ENCODE measurements at regions not wholly inside any gene's neighbourhood (a gene's known extent, or its start where the extent isn't known, plus 50 kb on each side); places are given as distances from the start of the nearest gene placed in this dataset.

DNA sequence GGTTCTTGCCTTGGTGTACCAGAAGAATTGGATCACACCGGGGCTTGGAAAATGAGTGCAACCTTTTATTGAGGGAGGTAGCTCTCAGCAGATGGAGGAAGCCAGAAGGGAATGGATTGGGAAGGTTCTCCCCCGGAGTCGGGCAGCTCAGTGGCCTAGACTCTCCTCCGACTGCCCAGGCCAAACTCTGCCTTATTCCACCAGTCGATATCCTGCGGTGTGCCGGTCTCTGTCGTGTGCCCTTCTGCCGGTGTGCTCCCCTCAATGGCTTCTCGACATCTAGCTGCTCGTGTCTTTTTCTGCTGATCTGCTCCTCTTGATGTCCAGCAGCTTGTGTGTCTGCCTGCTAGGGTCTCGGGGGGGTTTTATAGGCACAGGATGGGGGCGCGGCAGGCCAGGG is 87.4 kb upstream of the CCL21 start:
- DNase-seq (ENCODE audit: low read depth) = no peak
- no peak overlapping the region for H3K4me3 ChIP-seq (ENCODE audit: low read depth, low read length)

DNA sequence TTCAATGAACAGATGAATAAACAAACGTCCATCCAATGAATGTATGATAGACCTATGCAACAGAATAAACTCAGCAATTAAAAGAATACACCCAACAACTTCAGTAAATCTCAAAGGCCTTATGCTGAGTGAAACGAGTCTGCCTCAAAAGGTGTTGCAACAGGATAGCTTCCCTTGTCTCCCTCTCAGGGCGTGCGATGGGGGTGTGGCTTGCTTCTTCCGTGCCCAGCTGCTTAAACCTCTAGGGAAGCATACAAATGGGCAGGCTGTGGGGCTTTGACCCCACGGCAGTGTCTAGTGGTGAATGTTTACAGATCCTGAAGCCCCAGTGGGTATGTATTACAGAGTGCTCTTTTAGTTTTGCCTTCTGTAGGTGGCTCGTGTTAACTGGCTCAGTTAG is 87.0 kb upstream of the CCL21 start:
- TF ChIP-seq, protein P1, sequence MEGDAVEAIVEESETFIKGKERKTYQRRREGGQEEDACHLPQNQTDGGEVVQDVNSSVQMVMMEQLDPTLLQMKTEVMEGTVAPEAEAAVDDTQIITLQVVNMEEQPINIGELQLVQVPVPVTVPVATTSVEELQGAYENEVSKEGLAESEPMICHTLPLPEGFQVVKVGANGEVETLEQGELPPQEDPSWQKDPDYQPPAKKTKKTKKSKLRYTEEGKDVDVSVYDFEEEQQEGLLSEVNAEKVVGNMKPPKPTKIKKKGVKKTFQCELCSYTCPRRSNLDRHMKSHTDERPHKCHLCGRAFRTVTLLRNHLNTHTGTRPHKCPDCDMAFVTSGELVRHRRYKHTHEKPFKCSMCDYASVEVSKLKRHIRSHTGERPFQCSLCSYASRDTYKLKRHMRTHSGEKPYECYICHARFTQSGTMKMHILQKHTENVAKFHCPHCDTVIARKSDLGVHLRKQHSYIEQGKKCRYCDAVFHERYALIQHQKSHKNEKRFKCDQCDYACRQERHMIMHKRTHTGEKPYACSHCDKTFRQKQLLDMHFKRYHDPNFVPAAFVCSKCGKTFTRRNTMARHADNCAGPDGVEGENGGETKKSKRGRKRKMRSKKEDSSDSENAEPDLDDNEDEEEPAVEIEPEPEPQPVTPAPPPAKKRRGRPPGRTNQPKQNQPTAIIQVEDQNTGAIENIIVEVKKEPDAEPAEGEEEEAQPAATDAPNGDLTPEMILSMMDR (IDR thresholded peaks at IDR 0.05; ENCODE audit: low read depth, low read length, missing control alignments) = no peak
- DNase-seq (ENCODE audit: low read depth) = no peak

More for the DNA sequence above, 87.4 kb upstream of the CCL21 start:
- TF ChIP-seq, protein P1 (IDR thresholded peaks at IDR 0.05; ENCODE audit: low read depth, low read length, missing control alignments) = no peak

DNA sequence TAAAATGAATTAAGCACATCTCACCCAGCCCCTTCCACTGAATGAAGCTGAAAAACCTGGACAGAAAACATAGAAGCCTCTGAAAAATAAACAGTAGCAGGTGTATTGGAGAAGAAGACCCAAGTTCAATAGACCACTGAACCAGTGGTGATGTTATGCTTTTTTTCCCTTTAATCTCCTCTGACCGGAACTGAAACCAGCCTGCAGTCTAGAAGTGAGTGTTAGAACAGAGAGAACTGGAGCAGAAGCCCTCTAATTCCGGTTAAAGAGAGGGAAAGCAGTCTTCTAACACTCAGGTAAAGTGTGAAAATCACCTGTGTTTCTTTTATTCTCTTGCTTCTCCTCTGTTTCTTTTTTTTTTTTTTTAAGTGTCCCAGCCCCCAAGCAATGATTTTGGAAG is 83.5 kb upstream of the CCL21 start:
- no peak overlapping the region for H3K4me3 ChIP-seq (ENCODE audit: low read depth, low read length)
- DNase-seq (ENCODE audit: low read depth) = no peak
- TF ChIP-seq, protein P1 (IDR thresholded peaks at IDR 0.05; ENCODE audit: low read depth, low read length, missing control alignments) = no peak

More for the DNA sequence above, 87.0 kb upstream of the CCL21 start:
- no peak overlapping the region for H3K4me3 ChIP-seq (ENCODE audit: low read depth, low read length)

DNA sequence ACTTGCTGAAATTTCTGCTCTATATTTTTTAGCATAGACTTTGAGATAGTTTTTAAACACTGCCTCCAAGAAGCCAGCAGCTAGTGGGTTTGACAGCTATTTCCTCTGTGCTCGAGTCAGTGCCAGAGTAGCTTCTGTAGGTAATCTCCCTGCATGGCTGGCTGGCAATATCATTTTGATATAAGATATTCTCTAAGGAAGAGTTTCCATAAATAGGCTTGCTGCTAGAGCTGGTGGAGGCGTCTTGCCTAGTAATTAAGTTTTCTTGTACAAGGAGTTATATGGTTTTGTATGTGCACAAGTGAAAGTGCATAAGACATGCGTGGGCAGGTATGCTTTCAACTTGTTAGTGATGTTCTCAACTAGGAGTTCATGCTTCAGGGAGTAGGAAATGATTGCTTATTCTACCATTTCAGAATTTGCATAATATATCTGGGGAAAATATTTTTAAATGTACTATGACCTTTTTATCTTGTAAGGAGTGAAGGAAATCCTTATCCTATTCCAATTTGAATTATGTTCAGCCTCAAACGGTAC is 74.1 kb upstream of the CCL21 start:
- DNase-seq (ENCODE audit: low read depth) = no peak
- H3K4me3 ChIP-seq (ENCODE audit: low read depth, low read length) = no peak overlapping the region
- TF ChIP-seq, protein P1 (IDR thresholded peaks at IDR 0.05; ENCODE audit: low read depth, low read length, missing control alignments) = no peak

DNA sequence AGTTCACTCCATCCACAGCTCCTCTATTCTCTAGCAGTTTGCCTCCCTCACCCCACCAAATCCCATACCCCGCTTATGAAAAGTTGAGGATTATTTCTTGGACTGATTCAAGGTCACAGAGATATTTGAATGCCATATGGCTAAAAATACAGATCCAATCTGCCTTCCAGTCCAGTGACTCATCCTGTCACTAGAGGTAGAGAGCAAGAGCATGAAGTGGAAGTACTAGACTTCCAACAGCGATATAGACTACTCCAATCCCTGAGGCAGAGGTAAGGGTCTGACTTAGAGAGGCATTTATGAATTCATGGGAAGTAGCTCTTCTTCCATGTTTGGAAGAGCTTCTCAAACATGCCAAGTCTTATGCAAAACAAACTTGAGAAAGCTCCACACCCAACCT is 72.4 kb upstream of the CCL21 start:
- DNase-seq (ENCODE audit: low read depth) = no peak
- TF ChIP-seq, protein P1 (IDR thresholded peaks at IDR 0.05; ENCODE audit: low read depth, low read length, missing control alignments) = no peak
- no peak overlapping the region for H3K4me3 ChIP-seq (ENCODE audit: low read depth, low read length)

DNA sequence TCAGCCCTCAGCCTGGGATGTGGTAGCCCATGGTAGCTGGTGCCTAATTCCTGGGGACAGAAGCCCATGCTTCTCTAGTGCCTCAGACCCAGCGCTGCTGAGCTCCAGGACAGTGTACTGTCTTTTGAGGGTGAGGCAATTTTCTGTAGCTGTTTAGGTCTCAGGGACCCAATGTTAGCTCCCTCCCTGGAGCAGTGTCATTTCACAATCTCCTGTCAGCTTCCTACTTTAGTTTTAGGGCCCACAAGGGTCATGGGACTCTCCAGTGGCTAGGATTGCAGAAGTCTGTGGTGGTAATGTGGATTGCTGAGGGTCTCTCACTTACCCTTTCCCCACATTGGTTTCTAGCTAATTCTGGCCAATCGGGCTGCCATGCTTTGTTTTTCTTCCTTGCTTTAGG is 67.7 kb upstream of the CCL21 start:
- DNase-seq (ENCODE audit: low read depth) = no peak
- TF ChIP-seq, protein P1 (IDR thresholded peaks at IDR 0.05; ENCODE audit: low read depth, low read length, missing control alignments) = no peak
- H3K4me3 ChIP-seq (ENCODE audit: low read depth, low read length) = no peak overlapping the region

DNA sequence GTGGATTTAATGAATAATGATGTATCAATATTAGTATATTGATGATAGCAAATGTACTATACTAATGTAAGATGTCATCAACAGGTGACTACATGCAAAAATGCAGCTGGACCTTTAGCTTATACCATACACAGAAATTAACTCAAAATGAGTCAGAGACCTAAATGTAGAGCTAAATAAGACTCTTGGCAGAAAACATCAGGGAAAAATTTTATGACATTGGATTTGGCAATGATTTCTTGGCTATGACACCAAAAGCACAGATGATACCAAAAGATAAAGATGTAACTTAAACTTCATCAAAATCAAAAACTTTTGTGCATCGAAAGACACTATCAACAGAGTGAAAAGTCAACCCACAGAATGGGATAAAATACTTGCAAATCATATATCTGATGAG is 64.0 kb upstream of the CCL21 start:
- TF ChIP-seq, protein P1 (IDR thresholded peaks at IDR 0.05; ENCODE audit: low read depth, low read length, missing control alignments) = no peak
- no peak overlapping the region for H3K4me3 ChIP-seq (ENCODE audit: low read depth, low read length)
- no peak for DNase-seq (ENCODE audit: low read depth)
